ENCODE measurements at regions not wholly inside any gene's neighbourhood (a gene's known extent, or its start where the extent isn't known, plus 50 kb on each side); places are given as distances from the start of the nearest gene placed in this dataset.
"Not testable (repeated sequence)": the region's sequence is repeated elsewhere in the genome, so short reads cannot be mapped to it uniquely, and the experiment has no call there.

DNA sequence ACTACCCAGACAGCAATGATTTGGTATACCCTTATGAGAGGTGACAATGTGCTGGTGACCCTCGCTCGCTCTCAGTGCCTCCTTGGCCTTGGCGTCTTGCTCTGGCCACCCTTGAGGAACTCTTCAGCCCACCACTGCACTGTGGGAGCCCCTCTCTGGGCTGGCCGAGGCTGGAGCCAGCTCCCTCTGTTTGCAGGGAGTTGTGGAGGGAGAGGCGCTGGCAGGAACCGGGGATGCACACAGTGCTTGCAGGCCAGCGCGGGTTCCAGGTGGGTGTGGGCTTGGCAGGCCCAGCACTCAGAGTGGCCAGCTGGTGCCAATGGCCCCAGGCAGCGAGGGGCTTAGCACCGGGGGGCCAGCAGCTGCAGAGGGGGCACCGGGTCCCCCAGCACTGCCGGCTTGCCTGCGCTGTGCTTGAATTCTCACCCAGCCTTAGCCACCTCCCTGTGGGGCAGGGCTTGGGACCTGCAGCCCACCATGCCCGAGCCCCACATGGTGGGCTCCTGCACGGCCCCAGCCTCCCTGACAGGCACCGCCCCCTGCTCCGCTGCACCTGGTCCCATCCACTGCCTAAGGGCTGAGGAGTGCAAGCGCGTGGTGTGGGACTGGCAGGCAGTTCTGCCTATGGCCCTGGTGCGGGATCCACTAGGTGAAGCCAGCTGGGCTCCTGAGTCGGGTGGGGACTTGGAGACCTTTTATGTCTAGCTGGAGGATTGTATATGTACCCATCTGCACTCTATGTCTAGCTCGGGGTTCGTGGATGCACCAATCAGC is 857.0 kb upstream of the IGFBP7 start:
- Histone ChIP-seq H3K36me3 (no peaks in the 10 kb centered on the region), H3K27ac (no peak overlapping the region), H3K9me3 (replicated peaks) (no peaks in the 10 kb centered on the region), H3K4me1 (replicated peaks) (no peaks in the 10 kb centered on the region), H3K27me3 (replicated peaks) (no peaks in the 10 kb centered on the region), H3K4me3 (no peak overlapping the region)
- DNase-seq (ENCODE audit: low read depth in 1 of 2, low spot score in 2 of 2), result no peak

DNA sequence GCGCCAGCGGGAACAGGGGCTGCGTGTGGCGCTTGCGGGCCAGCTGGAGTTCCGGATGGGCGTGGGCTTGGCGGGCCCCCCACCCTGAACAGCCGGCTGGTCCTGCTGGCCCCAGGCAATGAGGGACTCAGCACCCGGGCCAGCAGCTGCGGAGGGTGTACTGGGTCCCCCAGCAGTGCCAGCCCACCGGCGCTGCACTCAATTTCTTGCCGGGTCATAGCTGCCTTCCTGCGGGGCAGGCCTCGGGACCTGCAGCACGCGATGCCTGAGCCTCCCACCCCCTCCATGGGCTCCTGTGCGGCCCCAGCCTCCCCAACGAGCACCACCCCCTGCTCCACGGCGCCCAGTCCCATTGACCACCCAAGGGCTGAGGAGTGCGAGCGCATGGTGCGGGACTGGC is 855.2 kb upstream of the IGFBP7 start:
- not testable (repeated sequence) for DNase-seq (ENCODE audit: low read depth in 1 of 2, low spot score in 2 of 2); H3K9me3 ChIP-seq (replicated peaks); H3K27ac ChIP-seq; H3K36me3 ChIP-seq; H3K27me3 ChIP-seq (replicated peaks); H3K4me3 ChIP-seq; H3K4me1 ChIP-seq (replicated peaks)

DNA sequence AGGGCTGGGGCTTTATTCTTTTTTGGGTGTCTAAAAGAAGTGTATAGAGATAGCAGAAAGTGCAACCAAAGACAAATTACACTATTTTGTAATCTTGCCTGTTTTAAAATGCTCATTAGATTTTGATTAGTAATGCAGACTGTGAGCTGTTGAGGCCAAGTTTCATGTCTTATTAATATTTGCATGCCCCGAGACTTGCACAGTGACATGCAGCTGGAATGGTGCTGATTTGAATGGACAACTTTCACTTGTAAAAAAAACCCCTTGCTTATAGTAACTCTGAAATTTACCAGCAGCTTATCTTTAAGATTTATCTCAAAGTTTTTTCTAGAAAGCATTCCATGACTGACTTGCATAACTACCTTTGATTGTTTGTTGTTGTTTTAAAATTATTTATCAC is 835.1 kb upstream of the IGFBP7 start:
- no peaks in the 10 kb centered on the region for H3K27me3 ChIP-seq (replicated peaks)
- no peaks in the 10 kb centered on the region for H3K9me3 ChIP-seq (replicated peaks)
- H3K4me1 ChIP-seq (replicated peaks), result no peaks in the 10 kb centered on the region
- no peak overlapping the region for H3K27ac ChIP-seq
- no peaks in the 10 kb centered on the region for H3K36me3 ChIP-seq
- no peak overlapping the region for H3K4me3 ChIP-seq
- no peak for DNase-seq (ENCODE audit: low read depth in 1 of 2, low spot score in 2 of 2)

DNA sequence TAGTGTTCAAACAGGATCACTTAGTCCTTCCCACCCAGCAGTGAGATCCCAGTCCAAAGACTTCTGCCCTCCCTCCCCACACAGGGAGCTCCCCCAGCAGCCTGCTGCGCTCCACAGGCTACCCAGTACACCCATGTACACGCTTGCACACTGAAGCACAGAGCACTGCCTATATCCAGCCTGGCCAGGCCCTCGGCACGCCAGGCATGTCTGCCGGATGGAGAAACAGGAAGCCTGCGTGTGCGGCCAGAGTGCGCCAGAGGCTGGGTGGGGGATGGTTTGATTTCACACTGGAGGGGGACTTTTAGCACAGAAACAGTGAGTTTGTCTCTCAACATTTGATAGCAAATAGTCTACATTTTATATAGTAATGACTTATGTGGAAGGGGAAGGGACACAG is 833.5 kb upstream of the IGFBP7 start:
- Histone ChIP-seq H3K36me3 (no peaks in the 10 kb centered on the region), H3K9me3 (replicated peaks) (no peaks in the 10 kb centered on the region), H3K4me3 (no peak overlapping the region), H3K27me3 (replicated peaks) (no peaks in the 10 kb centered on the region), H3K27ac (no peak overlapping the region), H3K4me1 (replicated peaks) (no peaks in the 10 kb centered on the region)
- no peak for DNase-seq (ENCODE audit: low read depth in 1 of 2, low spot score in 2 of 2)

DNA sequence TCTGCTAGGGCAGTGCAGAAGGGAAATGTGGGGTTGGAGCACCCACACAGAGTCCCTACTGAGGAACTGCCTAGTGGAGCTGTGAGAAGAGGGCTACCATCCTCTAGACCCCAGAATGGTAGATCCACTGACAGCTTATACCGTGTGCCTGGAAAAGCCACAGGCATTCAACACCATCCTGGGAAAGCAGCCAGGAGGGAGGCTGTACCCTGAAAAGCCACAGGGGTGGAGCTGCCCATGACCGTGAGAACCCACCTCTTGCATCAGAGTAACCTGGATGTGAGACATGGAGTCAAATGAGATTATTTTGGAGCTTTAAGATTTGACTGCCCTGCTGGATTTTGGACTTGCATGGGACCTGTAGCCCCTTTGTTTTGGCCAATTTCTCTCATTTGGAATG is 827.1 kb upstream of the IGFBP7 start:
- not testable (repeated sequence) for H3K27me3 ChIP-seq (replicated peaks); DNase-seq (ENCODE audit: low read depth in 1 of 2, low spot score in 2 of 2); H3K4me1 ChIP-seq (replicated peaks)

DNA sequence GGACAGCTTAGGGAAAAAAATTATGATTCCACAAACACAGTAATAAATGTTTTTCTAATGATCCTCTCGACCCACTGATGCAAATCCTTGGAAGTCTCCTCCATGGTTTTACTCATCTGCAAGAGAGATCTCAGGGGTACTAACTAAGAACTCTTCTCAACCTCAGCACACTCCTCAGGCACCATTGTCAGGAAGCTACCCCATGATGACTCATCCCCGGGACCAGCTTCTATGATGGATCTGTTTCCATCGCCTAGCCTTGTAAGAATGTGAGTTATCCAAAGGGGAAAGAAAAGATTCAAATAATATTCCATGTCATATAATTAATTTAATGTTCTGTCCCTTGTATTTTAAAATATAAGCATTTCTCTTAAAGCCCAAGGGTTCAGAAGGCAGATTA is 816.1 kb upstream of the IGFBP7 start:
- Histone ChIP-seq H3K9me3 (replicated peaks) (no peaks in the 10 kb centered on the region), H3K27me3 (replicated peaks) (no peaks in the 10 kb centered on the region), H3K4me3 (no peak overlapping the region), H3K4me1 (replicated peaks) (no peaks in the 10 kb centered on the region), H3K27ac (no peak overlapping the region), H3K36me3 (no peaks in the 10 kb centered on the region)
- DNase-seq (ENCODE audit: low read depth in 1 of 2, low spot score in 2 of 2), result no peak

More for the DNA sequence above, 827.1 kb upstream of the IGFBP7 start:
- not testable (repeated sequence) for H3K4me3 ChIP-seq; H3K9me3 ChIP-seq (replicated peaks); H3K36me3 ChIP-seq; H3K27ac ChIP-seq

DNA sequence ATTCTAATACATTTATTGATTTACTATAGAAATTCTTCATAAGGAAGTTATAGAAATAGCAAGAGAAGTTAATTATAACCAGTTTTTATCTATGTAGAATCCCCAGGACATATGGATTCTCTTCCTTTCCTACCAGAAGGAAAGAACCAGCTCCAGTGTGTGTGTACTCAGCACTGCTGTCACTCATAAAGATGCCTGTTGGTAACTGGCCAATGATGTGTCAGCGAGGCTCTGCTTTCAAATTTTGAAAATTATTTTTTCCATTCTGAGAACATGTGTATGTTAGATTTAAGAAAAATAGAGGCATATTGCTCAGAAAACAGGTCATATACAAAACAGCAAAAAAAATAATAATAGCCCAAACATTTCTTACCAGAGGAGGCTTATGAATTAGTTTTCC is 814.8 kb upstream of the IGFBP7 start:
- DNase-seq (ENCODE audit: low read depth in 1 of 2, low spot score in 2 of 2), result no peak
- H3K4me3 ChIP-seq, result no peak overlapping the region
- no peaks in the 10 kb centered on the region for H3K4me1 ChIP-seq (replicated peaks)
- H3K27ac ChIP-seq, result no peak overlapping the region
- no peaks in the 10 kb centered on the region for H3K36me3 ChIP-seq
- no peaks in the 10 kb centered on the region for H3K27me3 ChIP-seq (replicated peaks)
- no peaks in the 10 kb centered on the region for H3K9me3 ChIP-seq (replicated peaks)

DNA sequence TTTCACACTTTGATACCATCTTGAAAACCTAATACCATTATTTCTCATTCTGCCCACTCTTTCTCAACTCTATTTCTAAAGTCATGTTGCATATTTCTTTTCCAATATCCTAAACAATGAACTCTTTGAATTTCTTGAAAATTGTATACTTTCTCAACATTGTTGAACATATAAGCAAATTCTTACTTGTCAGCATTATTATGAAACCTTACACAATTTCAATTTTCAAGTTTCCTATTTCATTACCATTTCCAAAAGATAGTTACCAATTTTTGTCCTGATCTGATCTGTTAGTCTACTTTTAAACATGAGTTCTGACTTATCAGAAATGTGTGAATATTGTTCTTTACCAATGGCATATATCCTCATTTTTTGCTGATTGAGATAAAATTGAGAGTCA is 806.3 kb upstream of the IGFBP7 start:
- Histone ChIP-seq H3K9me3 (replicated peaks) (no peaks in the 10 kb centered on the region), H3K27ac (no peak overlapping the region), H3K36me3 (no peaks in the 10 kb centered on the region), H3K4me1 (replicated peaks) (no peaks in the 10 kb centered on the region), H3K27me3 (replicated peaks) (no peaks in the 10 kb centered on the region), H3K4me3 (no peak overlapping the region)
- no peak for DNase-seq (ENCODE audit: low read depth in 1 of 2, low spot score in 2 of 2)

DNA sequence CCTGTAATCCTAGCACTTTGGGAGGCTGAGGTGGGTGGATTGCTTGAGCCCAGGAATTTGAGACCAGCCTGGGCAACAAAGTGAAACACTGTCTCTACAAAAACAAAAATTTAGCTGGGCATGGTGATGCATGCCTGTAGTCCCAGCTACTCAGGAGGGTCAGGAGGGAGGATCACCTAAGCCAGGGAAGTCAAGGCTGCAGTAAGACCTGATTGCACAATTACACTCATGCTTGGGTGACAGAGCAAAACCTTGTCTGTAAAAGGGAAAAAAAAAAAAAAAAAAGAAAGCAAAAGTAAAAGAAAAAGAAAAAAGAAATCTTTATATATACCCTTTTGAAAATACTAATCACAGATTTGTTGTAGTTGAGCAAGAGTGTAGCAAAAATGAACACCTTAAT is 801.0 kb upstream of the IGFBP7 start:
- H3K4me1 ChIP-seq (replicated peaks), result no peaks in the 10 kb centered on the region
- no peak for DNase-seq (ENCODE audit: low read depth in 1 of 2, low spot score in 2 of 2)
- H3K27ac ChIP-seq, result no peak overlapping the region
- H3K9me3 ChIP-seq (replicated peaks), result no peaks in the 10 kb centered on the region
- no peaks in the 10 kb centered on the region for H3K27me3 ChIP-seq (replicated peaks)
- no peak overlapping the region for H3K4me3 ChIP-seq
- no peaks in the 10 kb centered on the region for H3K36me3 ChIP-seq

DNA sequence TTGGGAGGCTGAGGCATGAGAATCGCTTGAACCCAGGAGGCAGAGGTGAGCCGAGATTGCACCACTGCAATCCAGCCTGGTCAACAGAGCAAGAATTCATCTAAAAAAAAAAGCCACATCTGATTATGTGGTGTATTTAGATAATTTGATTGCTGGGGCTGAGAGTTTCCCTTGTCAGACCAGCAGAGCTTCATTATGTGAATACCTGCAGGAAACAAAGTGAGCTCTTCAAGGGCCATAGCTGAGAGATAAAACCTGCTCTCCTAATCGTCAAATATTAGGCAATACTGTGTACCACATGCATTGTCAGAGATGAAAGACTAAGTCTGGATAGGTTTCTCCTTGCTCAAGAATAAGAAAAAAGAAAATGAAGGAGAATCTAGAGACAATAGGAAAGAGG is 800.0 kb upstream of the IGFBP7 start:
- DNase-seq (ENCODE audit: low read depth in 1 of 2, low spot score in 2 of 2), result no peak
- Histone ChIP-seq H3K36me3 (no peaks in the 10 kb centered on the region), H3K4me3 (no peak overlapping the region), H3K27me3 (replicated peaks) (no peaks in the 10 kb centered on the region), H3K9me3 (replicated peaks) (no peaks in the 10 kb centered on the region), H3K4me1 (replicated peaks) (no peaks in the 10 kb centered on the region), H3K27ac (no peak overlapping the region)

DNA sequence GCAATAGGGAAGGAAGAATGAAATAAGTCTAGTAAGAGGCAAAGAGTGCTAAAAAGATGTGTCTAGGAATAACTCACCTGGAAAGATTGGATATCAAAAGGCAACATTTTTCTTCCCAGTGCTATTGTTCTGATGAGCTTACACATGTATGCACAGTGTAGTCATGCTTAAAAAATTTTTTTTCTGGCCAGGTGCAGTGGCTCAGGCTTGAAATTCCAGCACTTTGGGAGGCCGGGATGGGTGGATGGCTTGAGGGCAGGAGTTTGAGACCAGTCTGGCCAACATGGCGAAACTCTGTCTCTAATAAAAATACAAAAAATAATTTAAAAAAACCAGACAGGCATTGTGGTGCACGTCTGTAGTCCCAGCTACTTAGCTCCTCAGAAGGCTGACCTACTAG is 795.8 kb upstream of the IGFBP7 start:
- no peak for DNase-seq (ENCODE audit: low read depth in 1 of 2, low spot score in 2 of 2)
- no peaks in the 10 kb centered on the region for H3K4me1 ChIP-seq (replicated peaks)
- H3K4me3 ChIP-seq, result no peak overlapping the region
- no peaks in the 10 kb centered on the region for H3K27me3 ChIP-seq (replicated peaks)
- H3K36me3 ChIP-seq, result no peaks in the 10 kb centered on the region
- no peak overlapping the region for H3K27ac ChIP-seq
- no peaks in the 10 kb centered on the region for H3K9me3 ChIP-seq (replicated peaks)

DNA sequence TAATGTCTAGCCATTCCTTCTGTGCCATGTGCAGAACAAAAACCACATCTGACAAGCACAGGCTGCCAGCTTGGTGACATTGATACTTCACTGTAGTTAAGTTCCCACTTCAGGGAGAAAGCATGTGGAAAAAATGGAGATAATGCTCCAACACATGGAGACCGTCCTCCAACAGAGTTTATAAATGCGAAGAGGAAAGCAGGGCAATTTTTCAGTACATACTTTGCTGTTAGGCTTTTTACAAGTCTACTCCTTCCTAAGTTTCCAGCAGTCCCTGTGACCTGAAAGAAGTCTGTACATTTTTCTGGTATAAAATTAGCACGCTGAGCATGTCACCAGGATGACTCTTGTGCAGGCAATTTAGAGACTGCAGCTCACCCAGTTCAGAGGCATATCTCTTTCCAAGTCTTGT is 766.9 kb upstream of the IGFBP7 start:
- H3K4me1 ChIP-seq (replicated peaks), result no peaks in the 10 kb centered on the region
- no peaks in the 10 kb centered on the region for H3K36me3 ChIP-seq
- H3K4me3 ChIP-seq, result no peak overlapping the region
- DNase-seq (ENCODE audit: low read depth in 1 of 2, low spot score in 2 of 2), result no peak
- no peak overlapping the region for H3K27ac ChIP-seq
- no peaks in the 10 kb centered on the region for H3K9me3 ChIP-seq (replicated peaks)
- H3K27me3 ChIP-seq (replicated peaks), result no peaks in the 10 kb centered on the region

DNA sequence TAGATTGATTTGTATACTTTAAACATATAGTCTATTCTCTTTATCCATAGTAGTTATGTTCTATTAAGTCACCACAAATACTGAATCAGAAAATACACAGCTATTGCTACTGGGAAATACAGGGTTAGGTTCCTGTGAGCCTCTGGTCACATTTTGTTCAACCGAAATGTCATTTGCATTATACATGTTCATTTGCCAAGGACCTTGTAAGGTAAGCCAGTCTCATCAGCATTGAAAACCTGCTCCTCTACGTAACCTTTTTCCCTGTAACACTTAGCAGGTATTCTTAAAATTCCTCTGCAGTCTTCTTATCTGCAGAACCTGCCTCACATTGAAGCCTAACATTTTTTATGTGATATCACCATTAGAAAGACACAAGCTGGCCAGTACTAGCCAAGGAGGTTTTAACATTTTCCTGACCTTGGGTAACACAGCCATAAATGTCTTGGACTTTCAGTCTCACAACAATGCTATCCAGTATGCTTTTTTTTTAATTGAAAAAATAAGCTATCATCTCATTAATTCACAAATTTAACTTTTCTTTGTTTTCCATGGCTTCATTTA is 765.7 kb upstream of the IGFBP7 start:
- H3K27ac ChIP-seq, result no peak overlapping the region
- no peaks in the 10 kb centered on the region for H3K4me1 ChIP-seq (replicated peaks)
- H3K27me3 ChIP-seq (replicated peaks), result no peaks in the 10 kb centered on the region
- no peaks in the 10 kb centered on the region for H3K9me3 ChIP-seq (replicated peaks)
- DNase-seq (ENCODE audit: low read depth in 1 of 2, low spot score in 2 of 2), result no peak
- no peak overlapping the region for H3K4me3 ChIP-seq
- H3K36me3 ChIP-seq, result no peaks in the 10 kb centered on the region

DNA sequence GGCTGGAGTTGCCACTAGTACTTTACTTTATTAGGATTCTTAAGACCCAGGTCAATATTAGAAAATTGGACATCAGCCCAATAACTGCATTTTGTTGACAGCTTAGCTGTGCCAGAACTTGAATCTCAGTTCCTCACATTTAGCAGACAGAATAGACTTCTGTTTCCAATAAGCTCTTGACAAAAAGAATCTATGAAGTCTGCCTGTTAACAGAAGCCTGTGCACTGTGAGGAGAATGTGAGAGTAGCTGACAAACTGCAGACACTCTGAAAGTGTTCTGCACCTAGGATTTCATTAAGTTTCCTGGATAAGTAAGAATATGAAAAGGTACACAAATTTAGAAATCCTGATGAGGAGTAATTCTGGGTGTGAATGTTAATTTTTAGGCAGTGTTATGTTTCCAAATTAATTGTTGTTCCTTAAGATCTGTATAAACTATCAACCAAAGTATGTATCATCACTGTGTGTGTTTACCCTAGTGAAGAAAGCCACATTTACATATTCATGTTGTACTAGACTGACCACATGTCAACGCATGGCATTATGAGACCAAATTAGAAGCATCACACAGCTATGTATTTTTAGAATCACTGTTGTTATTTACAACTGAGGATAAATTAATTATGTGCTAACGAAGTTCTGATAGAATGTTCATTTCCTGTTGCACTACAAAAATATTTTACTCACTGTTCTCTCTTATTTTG is 756.4 kb upstream of the IGFBP7 start:
- no peak overlapping the region for H3K4me3 ChIP-seq
- H3K27me3 ChIP-seq (replicated peaks), result no peaks in the 10 kb centered on the region
- no peaks in the 10 kb centered on the region for H3K9me3 ChIP-seq (replicated peaks)
- no peaks in the 10 kb centered on the region for H3K36me3 ChIP-seq
- H3K27ac ChIP-seq, result no peak overlapping the region
- DNase-seq (ENCODE audit: low read depth in 1 of 2, low spot score in 2 of 2), result no peak
- no peaks in the 10 kb centered on the region for H3K4me1 ChIP-seq (replicated peaks)

All from SJSA1 (cell line).